ENCODE measurements at regions not wholly inside any gene's neighbourhood (a gene's known extent, or its start where the extent isn't known, plus 50 kb on each side); places are given as distances from the start of the nearest gene placed in this dataset.

DNA sequence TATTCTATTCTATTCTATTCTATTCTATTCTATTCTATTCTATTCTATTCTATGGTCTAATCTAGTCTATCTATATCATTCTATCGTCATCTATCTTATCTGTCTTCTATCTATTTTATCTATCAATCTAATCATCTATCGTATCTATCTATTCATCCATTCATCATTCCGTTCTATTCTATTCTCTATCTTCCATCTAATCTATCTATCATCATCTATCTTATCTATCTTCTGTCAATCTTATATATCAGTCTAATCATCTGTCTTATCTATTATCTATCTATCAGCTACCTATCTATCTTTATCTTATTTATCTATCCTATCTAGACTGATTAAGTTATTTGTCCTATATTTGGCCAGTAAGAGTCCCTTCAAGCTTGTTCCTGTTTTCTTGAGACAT lies 831.5 kb upstream of the TMEM132C start:
- 81 to 89% methylated on average over 3 of the region's 3 CpGs for WGBS, 2 donors
- no peak overlapping the region for H3K4me3 ChIP-seq
- TF ChIP-seq, protein P1, sequence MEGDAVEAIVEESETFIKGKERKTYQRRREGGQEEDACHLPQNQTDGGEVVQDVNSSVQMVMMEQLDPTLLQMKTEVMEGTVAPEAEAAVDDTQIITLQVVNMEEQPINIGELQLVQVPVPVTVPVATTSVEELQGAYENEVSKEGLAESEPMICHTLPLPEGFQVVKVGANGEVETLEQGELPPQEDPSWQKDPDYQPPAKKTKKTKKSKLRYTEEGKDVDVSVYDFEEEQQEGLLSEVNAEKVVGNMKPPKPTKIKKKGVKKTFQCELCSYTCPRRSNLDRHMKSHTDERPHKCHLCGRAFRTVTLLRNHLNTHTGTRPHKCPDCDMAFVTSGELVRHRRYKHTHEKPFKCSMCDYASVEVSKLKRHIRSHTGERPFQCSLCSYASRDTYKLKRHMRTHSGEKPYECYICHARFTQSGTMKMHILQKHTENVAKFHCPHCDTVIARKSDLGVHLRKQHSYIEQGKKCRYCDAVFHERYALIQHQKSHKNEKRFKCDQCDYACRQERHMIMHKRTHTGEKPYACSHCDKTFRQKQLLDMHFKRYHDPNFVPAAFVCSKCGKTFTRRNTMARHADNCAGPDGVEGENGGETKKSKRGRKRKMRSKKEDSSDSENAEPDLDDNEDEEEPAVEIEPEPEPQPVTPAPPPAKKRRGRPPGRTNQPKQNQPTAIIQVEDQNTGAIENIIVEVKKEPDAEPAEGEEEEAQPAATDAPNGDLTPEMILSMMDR (IDR thresholded peaks at IDR 0.05) = no peak
- TF ChIP-seq POLR2A (IDR thresholded peaks at IDR 0.05) = no peak

DNA sequence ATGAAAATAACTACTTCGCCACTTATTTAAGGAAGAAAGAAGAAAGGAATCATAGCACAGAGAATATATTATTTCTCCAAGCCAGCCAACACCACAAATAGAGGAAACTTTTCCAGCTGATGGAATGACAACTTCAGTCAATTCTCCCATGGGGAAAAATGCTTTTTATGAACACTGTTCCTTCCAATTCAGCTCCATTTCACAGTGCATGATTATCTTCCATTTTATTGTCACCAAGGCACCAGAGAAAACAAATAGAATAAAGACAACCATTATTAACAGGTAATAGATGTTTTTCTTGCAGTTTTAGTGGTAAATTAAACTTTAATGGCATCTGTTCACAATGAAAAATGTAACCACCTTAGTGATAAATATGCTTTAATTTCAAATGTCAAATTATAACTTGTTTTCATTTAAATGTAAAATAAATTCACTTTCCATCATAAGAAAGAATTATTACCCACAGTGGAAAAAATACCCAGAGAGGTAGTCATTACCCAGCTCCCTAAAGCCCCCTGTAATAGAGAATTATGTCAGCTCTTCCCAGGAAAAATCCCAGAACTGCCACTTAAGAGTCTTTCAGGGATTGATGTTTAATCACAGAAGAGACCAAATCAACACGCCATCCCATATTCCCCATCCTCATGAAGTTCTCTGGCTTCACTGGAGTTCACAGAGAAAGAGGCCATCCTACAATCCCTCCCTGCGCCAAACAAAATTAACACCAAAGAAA lies 828.3 kb upstream of the TMEM132C start:
- Histone ChIP-seq H3K27me3 (no peaks in the 10 kb centered on the region), H3K27ac (no peak overlapping the region), H3K9me3 (peaks cover 0 to 11% (median 4%) of the 10 kb centered on the region in 3 donors), H3K36me3 (no peaks in the 10 kb centered on the region), H3K4me3 (no peak overlapping the region), H3K4me1 (no peaks in the 10 kb centered on the region)
- TF ChIP-seq, protein P1 (IDR thresholded peaks at IDR 0.05) = no peak
- TF ChIP-seq POLR2A (IDR thresholded peaks at IDR 0.05) = no peak
- 82 to 92% methylated on average over 3 of the region's 3 CpGs for WGBS, 2 donors
- intact Hi-C loops (cut with DNase I) = no loop called here
- no peak for DNase-seq

More for the DNA sequence above, 831.5 kb upstream of the TMEM132C start:
- intact Hi-C loops (cut with DNase I) = no loop called here
- Histone ChIP-seq H3K36me3 (no peaks in the 10 kb centered on the region), H3K4me1 (no peaks in the 10 kb centered on the region), H3K27me3 (no peaks in the 10 kb centered on the region), H3K27ac (no peak overlapping the region), H3K9me3 (peaks cover 0 to 11% (median 4%) of the 10 kb centered on the region in 3 donors)
- DNase-seq = no peak

DNA sequence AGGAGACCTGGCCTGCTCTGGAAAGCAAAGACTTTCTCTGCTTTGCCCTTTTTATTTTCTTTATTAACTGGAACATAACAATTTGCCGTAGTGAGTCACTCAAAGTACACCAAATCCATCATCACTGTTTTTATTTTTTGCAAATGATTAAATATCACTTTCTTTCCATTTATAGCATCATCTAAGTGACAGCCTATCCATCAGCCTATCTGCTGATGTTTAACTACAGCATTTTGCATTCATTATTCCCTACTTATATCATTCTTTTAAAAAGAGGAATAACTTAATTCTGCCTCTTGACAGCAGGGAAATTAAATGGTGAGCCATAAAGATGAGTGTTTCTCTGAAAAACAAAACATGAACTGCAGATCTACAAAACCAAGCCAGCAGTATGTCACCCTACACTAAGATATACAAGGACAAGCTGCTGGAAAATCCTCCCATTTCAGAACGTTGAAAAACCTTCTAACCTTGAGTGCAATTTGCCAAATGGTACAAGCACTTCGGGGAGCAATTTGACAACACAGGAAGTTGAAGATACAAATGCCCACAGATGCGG lies 821.3 kb upstream of the TMEM132C start:
- H3K4me3 ChIP-seq = no peak overlapping the region
- DNase-seq = no peak
- no peaks in the 10 kb centered on the region for H3K36me3 ChIP-seq
- 41 to 53% methylated on average over 4 of the region's 4 CpGs for WGBS, 2 donors
- intact Hi-C loops (cut with DNase I) = no loop called here
- TF ChIP-seq, protein P1 (IDR thresholded peaks at IDR 0.05) = no peak
- no peak for TF ChIP-seq POLR2A (IDR thresholded peaks at IDR 0.05)
- no peaks in the 10 kb centered on the region for H3K27me3 ChIP-seq
- no peaks in the 10 kb centered on the region for H3K4me1 ChIP-seq
- peaks cover 0 to 6% (median 0%) of the 10 kb centered on the region in 3 donors for H3K9me3 ChIP-seq
- no peak overlapping the region for H3K27ac ChIP-seq

DNA sequence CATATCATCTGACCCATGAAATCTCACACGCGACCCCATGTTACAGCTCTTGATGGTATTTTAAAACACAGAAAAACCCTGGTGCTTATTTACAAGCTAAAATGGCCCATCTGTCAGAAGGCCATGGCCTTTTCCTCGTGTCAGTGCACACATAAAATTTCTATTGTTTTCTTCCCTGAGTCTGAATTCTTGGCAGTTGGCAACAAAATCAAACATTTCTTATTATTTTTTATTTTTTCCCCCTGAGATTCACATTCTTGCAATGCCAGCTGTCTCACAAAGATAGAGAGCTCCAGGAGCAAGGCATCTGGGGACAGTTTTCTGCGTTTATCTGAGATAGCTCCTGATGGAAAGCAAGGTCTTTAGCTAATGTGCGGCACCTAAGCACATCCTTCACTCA lies 818.1 kb upstream of the TMEM132C start:
- TF ChIP-seq POLR2A (IDR thresholded peaks at IDR 0.05) = no peak
- TF ChIP-seq, protein P1 (IDR thresholded peaks at IDR 0.05) = no peak
- no peaks in the 10 kb centered on the region for H3K36me3 ChIP-seq
- H3K4me1 ChIP-seq = no peaks in the 10 kb centered on the region
- DNase-seq = no peak
- 56 to 59% methylated on average over 5 of the region's 5 CpGs for WGBS, 2 donors
- H3K9me3 ChIP-seq = peaks cover 0 to 6% (median 0%) of the 10 kb centered on the region in 3 donors
- H3K27me3 ChIP-seq = peaks cover 0 to 3% (median 0%) of the 10 kb centered on the region in 4 donors
- no peak overlapping the region for H3K27ac ChIP-seq
- no peak overlapping the region for H3K4me3 ChIP-seq
- intact Hi-C loops (cut with DNase I) = no loop called here

DNA sequence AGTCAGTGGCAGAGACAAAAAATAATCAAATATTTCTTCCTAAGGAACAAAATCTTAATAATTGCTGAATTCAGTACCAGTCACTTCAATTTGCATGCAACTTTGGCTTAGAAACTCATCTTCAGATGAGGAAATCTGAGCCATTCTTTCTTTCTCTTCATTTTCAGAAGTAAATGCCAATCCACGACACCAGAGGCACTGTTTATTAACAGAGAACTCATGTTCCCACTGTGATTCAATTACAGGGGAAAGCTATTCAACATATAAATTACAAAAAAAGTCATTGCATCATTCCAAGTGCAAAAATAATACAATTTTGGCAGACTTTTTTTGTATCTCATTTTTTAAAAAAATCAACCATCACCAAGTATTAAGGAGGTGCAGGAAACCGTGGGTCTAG lies 816.1 kb upstream of the TMEM132C start:
- H3K9me3 ChIP-seq = peaks cover 0 to 6% (median 0%) of the 10 kb centered on the region in 3 donors
- DNase-seq = no peak
- peaks cover 0 to 8% (median 0%) of the 10 kb centered on the region in 3 donors for H3K4me1 ChIP-seq
- peaks cover 0 to 23% (median 2%) of the 10 kb centered on the region in 4 donors for H3K27me3 ChIP-seq
- intact Hi-C loops (cut with DNase I) = no loop called here
- 15 to 18% methylated on average over 2 of the region's 2 CpGs for WGBS, 2 donors
- no peak overlapping the region for H3K27ac ChIP-seq
- TF ChIP-seq, protein P1 (IDR thresholded peaks at IDR 0.05) = no peak
- TF ChIP-seq POLR2A (IDR thresholded peaks at IDR 0.05) = no peak
- no peaks in the 10 kb centered on the region for H3K36me3 ChIP-seq
- no peak overlapping the region for H3K4me3 ChIP-seq
